ENCODE measurements at regions not wholly inside any gene's neighbourhood (a gene's known extent, or its start where the extent isn't known, plus 50 kb on each side); places are given as distances from the start of the nearest gene placed in this dataset.

GRCh38 chr3:82581350-82581749 lies 819.9 kb upstream of the GBE1 start:
- no peak for TF ChIP-seq CTCF (IDR thresholded peaks at IDR 0.05; ENCODE audit: insufficient read depth, low read depth, low read length, missing control alignments)
- no peak overlapping the region for H3K4me3 ChIP-seq (ENCODE audit: low read length)
- DNase-seq (ENCODE audit: low read depth), result no peak

GRCh38 chr3:82572721-82573120 lies 811.3 kb upstream of the GBE1 start:
- no peak overlapping the region for H3K4me3 ChIP-seq (ENCODE audit: low read length)
- no peak for TF ChIP-seq CTCF (IDR thresholded peaks at IDR 0.05; ENCODE audit: insufficient read depth, low read depth, low read length, missing control alignments)
- no peak for DNase-seq (ENCODE audit: low read depth)

GRCh38 chr3:82568776-82569338 lies 807.4 kb upstream of the GBE1 start:
- H3K4me3 ChIP-seq (ENCODE audit: low read length), result no peak overlapping the region
- TF ChIP-seq CTCF (IDR thresholded peaks at IDR 0.05; ENCODE audit: insufficient read depth, low read depth, low read length, missing control alignments), result no peak
- no peak for DNase-seq (ENCODE audit: low read depth)

- H3K4me3 ChIP-seq (ENCODE audit: low read length), result no peak overlapping the region
- DNase-seq (ENCODE audit: low read depth), result no peak
- TF ChIP-seq CTCF (IDR thresholded peaks at IDR 0.05; ENCODE audit: insufficient read depth, low read depth, low read length, missing control alignments), result no peak
Observed at GRCh38 chr3:82567029-82567600, 805.7 kb upstream of the GBE1 start.

- no peak overlapping the region for H3K4me3 ChIP-seq (ENCODE audit: low read length)
- DNase-seq (ENCODE audit: low read depth), result no peak
- TF ChIP-seq CTCF (IDR thresholded peaks at IDR 0.05; ENCODE audit: insufficient read depth, low read depth, low read length, missing control alignments), result no peak
Observed at GRCh38 chr3:82562896-82563295, 801.5 kb upstream of the GBE1 start.

GRCh38 chr3:82561784-82562183 lies 800.3 kb upstream of the GBE1 start:
- DNase-seq (ENCODE audit: low read depth), result no peak
- TF ChIP-seq CTCF (IDR thresholded peaks at IDR 0.05; ENCODE audit: insufficient read depth, low read depth, low read length, missing control alignments), result no peak
- no peak overlapping the region for H3K4me3 ChIP-seq (ENCODE audit: low read length)

- DNase-seq (ENCODE audit: low read depth), result no peak
- H3K4me3 ChIP-seq (ENCODE audit: low read length), result no peak overlapping the region
- no peak for TF ChIP-seq CTCF (IDR thresholded peaks at IDR 0.05; ENCODE audit: insufficient read depth, low read depth, low read length, missing control alignments)
Observed at GRCh38 chr3:82558081-82558480, 796.6 kb upstream of the GBE1 start.

All from epithelial cell of esophagus (primary cell).